Left renal cortex interstitium (tissue), 4 donors: ENCODE measurements at regions not wholly inside any gene's neighbourhood (a gene's known extent, or its start where the extent isn't known, plus 50 kb on each side); places are given as distances from the start of the nearest gene placed in this dataset.

Experiments
- DNase-seq, 4 donors: peaks; one replicate each; pipeline ENCODE4 v3.0.0-alpha.2; 2013; ENCODE audit warnings: low read depth in 4 of 4, low spot score in 2 of 4, missing footprints in 1 of 4

- DNase-seq: no peak
Measured at GRCh38 chr11:25317216-25317615, 820.4 kb downstream of the LUZP2 start.

GRCh38 chr11:25319127-25319526, 822.3 kb downstream of the LUZP2 start:
- no peak for DNase-seq

GRCh38 chr11:25327656-25328055, 830.8 kb downstream of the LUZP2 start:
- no peak for DNase-seq

GRCh38 chr11:25339281-25339680, 842.4 kb downstream of the LUZP2 start:
- DNase-seq: no peak

GRCh38 chr11:25349537-25349936, 852.7 kb downstream of the LUZP2 start:
- no peak for DNase-seq

GRCh38 chr11:25350899-25351803, 854.3 kb downstream of the LUZP2 start:
- no peak for DNase-seq

GRCh38 chr11:25357133-25357532, 860.3 kb downstream of the LUZP2 start:
- DNase-seq: no peak

GRCh38 chr11:25377466-25377865, 880.6 kb downstream of the LUZP2 start:
- DNase-seq: no peak

- no peak for DNase-seq
Measured at GRCh38 chr11:25396847-25397246, 900.0 kb downstream of the LUZP2 start.

GRCh38 chr11:25408146-25408545, 911.3 kb downstream of the LUZP2 start:
- no peak for DNase-seq

- DNase-seq: no peak
Measured at GRCh38 chr11:25415793-25416192, 916.1 kb upstream of the ANO3 start.

GRCh38 chr11:25423436-25424199, 908.3 kb upstream of the ANO3 start:
- DNase-seq: no peak

GRCh38 chr11:25432376-25432775, 899.6 kb upstream of the ANO3 start:
- no peak for DNase-seq

GRCh38 chr11:25435197-25435596, 896.7 kb upstream of the ANO3 start:
- DNase-seq: no peak

- DNase-seq: no peak
Measured at GRCh38 chr11:25436326-25436725, 895.6 kb upstream of the ANO3 start.

- DNase-seq: no peak
Measured at GRCh38 chr11:25441421-25441820, 890.5 kb upstream of the ANO3 start.

GRCh38 chr11:25449091-25449490, 882.8 kb upstream of the ANO3 start:
- DNase-seq: no peak

- DNase-seq: no peak
Measured at GRCh38 chr11:25453471-25453870, 878.5 kb upstream of the ANO3 start.

- DNase-seq: no peak
Measured at GRCh38 chr11:25456211-25456610, 875.7 kb upstream of the ANO3 start.

- DNase-seq: no peak
Measured at GRCh38 chr11:25483915-25484635, 847.9 kb upstream of the ANO3 start.

- no peak for DNase-seq
Measured at GRCh38 chr11:25485315-25485714, 846.6 kb upstream of the ANO3 start.
